ENCODE measurements at regions not wholly inside any gene's neighbourhood (a gene's known extent, or its start where the extent isn't known, plus 50 kb on each side); places are given as distances from the start of the nearest gene placed in this dataset.
"Not testable (repeated sequence)": the region's sequence is repeated elsewhere in the genome, so short reads cannot be mapped to it uniquely, and the experiment has no call there.

DNA sequence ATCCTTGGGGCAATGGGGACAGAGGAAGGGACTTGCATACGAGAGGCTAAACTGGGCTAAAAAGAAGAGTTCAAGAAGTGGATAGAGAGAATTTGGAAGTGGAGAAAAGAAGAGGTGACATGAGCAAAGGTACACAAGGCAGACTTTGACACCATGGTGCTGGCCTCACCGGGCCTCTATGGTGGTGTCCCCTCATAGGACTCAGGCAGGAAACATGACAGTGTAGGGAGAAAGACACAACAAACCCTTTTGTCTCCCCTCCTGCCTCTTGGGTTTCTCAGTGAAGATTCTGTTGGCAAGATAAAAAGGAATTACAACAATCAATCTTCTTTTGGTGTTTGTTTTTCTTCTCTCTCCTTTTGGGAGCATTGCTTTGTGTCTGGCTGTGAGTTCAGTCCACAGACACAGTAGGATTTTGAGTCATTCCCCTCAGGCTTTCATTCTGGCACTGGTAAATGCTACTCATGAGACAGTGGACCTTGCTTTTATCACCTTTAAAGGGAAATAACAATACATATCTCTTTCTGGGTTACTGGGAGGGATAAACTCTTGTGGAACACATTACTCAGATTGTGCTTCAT, 827.7 kb downstream of the TNS3 start:
- no peak for DNase-seq (ENCODE audit: low spot score)

DNA sequence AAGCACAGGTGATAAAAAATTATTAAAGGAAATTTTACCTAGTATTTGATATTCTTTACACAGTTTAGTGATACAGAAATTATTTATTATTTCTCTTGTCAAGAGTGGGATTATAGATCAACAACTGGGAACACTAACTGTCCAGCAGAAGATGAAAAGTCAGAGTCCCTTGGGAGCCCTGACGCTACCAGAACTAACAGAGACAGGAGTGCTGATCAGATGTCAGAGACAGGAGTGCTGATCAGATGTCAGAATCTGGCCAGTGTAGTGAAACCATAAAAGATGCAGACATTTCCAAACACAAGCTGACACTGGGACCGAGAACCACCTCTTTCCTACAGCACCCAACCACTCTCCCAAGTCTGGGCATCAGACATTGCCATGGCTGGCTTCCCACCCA, 828.2 kb downstream of the TNS3 start:
- no peak for DNase-seq (ENCODE audit: low spot score)

GRCh38 chr7:46752881-46753366, 829.0 kb downstream of the TNS3 start:
- DNase-seq (ENCODE audit: low spot score) = no peak

GRCh38 chr7:46751927-46752723, 829.8 kb downstream of the TNS3 start:
- not testable (repeated sequence) for DNase-seq (ENCODE audit: low spot score)

- DNase-seq (ENCODE audit: low spot score) = no peak
These were observed 830.4 kb upstream of the IGFBP3 start for GRCh38 chr7:46751471-46751870.

GRCh38 chr7:46750321-46750865, 829.3 kb upstream of the IGFBP3 start:
- DNase-seq (ENCODE audit: low spot score) = no peak

DNA sequence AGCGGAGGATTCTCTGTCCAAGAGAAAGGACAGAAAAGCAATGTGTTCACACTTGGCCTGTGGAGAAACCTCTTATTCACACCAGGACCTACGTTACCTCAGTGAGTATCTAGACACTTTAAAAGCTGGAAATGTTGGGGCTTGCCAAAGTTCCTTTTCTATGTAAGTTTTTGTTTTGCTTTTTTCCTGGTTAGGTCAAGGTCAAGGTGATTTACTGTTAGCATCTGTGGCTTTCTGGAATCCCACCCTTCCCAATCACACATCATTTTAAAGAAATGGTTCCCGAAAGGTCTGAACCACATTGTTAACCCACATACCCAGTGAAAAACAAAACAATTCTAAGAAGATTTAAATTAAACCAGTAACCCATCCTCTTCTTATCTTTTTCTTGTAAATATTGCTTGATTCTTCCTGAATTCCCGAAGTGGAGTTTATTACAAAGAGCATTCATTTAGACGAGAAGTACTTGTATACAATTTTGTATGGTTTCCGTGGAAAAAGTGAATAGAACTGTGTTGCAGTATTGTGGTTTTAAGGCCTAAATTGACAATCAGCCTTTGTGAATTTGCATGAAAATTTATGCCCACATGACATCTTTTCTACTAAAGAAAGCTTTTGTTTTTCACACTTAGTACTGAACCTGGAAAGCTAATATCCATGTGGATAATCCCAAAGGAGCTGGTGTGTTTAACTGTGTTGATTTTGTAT, 827.0 kb upstream of the IGFBP3 start:
- DNase-seq (ENCODE audit: low spot score) = no peak

DNA sequence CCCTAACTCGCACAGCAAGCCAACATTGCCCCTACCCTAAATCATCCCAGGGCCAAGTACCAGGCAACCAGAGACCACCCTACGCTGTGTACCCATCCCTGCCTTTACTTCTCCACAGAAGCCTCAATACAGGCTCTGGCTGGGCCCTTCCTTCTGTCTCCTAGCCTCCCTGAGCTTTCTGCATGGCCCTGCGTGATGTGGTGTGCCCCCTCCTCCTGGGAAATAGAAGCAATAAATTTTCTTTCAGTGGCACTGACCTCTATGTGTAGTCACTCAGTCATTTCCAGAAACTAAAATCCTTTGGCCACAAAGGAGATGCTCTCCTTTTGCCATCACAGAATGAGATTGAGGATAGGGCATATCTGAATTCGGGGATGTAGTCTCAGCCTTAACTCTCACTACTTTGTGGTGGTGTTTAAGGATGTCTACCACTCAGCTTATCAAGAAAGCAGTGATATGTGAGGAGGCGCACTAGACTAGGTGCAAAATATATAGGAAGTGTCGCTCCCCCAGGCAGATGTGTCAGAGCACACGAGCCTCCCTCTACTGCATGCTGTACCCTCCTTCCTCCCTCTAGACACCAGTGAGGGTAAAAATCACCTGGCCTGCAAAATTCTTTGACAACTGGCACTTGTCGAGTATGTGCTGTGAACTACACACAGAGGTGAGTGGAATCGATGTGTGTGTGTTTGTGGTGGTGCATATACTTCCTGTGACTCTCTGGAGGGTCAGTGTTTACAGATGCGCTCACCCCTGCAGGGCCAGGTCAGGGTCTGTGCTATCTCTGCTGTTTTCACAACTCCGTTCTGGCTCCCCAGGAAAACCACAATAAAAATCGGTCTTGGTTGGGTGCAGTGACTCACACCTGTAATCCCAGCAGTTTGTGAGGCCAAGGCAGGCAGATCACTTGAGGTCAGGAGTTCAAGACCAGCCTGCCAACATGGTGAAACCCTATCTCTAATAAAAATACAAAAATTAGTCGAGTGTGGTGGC, 825.9 kb upstream of the IGFBP3 start:
- no peak for DNase-seq (ENCODE audit: low spot score)

DNA sequence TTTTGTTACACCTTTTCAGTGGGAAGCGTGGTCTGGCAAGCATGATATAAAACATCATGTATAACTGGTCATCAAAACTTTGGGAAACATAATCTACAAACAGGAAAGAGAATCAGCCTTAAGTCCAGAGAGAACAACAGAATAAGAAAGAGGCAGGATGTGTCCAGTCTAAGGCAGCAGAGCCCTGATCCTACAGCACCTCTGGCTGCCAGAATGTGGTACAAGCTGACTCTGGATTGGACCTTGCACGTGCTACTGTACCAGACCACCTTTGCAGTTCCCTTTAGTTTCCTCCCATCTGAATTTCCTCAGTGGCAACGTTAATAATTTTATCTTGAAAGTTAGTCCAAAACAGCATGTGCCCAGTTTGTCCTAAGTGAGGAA, 824.6 kb upstream of the IGFBP3 start:
- DNase-seq (ENCODE audit: low spot score) = no peak

DNA sequence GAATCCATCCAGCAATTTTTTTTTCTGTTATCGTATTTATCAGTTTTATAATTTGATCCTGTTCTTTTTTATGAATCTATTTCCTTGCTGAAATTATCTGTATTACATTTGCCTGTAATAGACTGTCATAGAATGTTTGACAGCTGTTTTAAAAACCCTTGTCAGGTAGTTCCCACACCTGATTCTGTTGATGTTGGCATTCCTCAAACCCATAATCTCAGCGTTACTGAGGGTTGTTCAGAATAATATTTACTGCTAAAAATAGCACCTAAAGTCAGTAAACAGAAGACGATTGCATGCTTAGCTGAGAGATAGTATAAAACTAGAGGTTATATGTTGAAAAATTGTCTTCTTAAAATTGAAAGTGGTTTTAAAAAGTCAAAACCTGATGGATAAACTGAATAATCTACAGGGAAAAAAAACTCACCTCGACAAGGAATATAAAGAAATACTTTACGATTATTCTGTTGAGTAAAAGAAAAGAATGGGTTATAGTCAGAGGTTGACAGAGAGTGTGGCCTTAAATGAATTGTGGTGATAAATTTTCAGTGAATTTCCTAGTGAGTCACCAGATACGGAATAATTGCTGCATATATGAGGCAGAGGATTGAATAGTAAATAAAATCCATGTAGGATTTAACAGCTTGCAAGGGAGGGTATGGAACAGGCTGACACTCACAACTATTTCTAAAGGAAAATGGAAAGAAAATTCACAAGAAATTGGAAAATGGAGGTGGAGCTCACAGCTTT, 824.1 kb upstream of the IGFBP3 start:
- no peak for DNase-seq (ENCODE audit: low spot score)

DNA sequence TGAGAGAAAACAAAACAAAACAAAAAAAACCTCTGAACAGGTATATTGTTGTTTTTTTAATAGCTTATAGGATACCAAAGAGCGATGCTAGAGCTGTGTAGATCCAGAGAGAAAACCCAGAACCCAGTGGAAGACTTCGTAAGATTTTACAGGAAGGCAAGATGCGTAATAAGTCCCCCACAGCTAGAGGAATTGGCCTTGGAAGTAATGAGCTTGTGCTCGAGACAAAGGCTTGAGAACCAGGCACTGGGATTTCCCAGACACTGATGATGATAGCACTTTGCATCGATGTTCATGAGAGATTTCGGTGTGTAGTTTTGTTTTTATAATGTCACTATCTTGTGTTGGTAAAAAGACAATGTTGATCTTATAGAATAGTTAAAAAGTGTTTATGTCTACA, 821.5 kb upstream of the IGFBP3 start:
- no peak for DNase-seq (ENCODE audit: low spot score)

DNA sequence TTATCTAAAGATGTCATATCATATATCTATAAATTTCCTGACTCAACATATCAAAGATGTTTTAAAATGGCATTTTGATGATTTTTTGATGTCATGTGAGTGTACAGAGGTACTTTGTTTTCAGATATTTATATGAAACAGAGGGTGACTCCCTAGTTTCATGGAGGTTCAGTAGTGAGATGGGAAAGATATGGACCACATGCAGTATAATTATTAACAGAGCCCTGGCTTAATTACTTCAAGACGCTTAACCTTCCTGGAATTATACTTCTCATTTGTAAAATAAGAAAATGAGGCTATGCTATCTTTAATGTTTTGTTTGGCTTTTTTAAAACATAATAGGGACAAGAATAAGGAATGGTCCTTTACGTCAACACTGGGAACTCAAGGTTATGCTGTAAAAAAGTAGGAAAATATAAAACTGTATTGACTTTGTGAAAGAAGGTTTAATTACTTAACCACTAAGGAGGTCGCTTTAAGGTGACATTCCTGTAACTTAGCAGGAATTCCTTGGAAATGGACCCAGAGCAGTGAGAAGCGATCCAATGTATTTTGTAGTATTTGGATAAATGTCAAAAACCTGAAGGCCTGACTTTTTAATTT, 821.0 kb upstream of the IGFBP3 start:
- DNase-seq (ENCODE audit: low spot score) = no peak

DNA sequence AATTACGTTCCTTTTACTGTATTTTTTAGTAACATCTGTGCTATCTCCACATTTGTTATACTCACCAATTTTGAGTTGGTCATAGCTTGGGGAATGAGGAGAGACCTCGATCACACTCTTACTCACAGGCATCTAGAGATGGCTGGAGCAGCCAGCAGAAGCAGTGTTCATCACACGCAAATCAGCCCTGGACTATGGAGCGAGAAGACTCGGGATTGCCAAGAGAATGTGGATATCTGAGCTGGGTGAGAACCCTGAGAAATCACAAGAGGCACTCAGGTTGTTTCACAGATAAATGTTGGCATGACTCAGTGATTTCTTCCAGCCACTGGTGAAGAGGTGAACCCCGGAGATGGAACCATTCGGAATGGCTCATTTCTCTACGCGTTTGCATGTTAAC, 820.1 kb upstream of the IGFBP3 start:
- DNase-seq (ENCODE audit: low spot score) = no peak

- DNase-seq (ENCODE audit: low spot score) = no peak
These were observed 818.6 kb upstream of the IGFBP3 start for GRCh38 chr7:46739518-46740234.

DNA sequence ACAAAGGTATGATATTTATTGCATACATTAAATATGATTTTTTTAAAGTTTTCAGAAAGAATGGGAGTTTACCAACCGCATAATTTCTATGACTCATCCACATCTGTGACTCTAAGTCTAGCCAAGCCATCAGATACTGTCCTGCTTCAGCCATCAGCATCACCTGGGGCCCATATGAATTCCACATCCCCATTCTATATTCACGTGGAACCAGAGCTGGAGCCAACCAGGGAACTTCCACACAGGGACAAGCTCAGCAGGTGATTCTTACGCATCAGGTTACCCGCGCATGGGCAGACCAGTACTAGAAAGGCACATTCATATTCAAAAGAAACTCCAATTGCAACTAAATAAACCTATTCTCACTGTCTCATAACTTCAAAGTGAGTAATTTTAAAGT, 817.7 kb upstream of the IGFBP3 start:
- no peak for DNase-seq (ENCODE audit: low spot score)

DNA sequence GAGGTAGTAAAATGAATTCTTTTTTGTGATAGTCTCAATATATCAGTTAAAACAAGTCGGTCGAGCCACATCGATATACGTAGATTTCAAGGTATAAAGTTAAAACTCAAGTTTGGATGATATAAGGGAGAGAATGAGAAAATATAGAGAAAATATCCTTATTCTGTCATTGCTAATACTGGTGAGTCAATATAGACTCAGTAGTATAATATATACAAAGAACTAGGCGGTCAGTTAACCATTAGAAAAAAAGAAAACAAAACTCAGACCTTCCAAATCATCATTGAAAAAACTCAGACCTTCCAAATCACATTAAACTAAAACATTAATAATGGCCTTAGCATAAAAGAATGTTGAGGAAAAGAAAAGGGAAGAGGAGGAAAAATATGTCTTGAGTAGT, 817.1 kb upstream of the IGFBP3 start:
- no peak for DNase-seq (ENCODE audit: low spot score)

- DNase-seq (ENCODE audit: low spot score) = no peak
These were observed 804.8 kb upstream of the IGFBP3 start for GRCh38 chr7:46725838-46726237.

DNA sequence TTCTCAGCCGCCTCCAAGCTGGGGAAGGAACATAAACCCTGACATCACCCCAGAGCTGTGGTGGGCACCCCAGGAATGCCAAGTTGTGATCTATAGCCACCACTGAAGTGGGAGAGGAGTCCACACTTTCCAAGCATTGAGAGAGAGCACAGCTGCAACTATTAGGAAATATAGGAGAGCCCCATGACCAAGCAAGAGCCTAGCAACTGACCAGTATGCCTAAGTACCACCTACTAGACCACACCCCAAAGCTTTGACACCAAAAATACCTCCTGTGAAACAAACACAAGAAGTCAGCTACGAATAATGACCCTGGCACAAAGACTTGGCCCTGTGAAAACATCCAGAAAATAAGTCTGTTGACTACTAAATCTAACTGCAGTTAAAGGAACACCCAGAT, 804.1 kb upstream of the IGFBP3 start:
- DNase-seq (ENCODE audit: low spot score) = no peak

DNA sequence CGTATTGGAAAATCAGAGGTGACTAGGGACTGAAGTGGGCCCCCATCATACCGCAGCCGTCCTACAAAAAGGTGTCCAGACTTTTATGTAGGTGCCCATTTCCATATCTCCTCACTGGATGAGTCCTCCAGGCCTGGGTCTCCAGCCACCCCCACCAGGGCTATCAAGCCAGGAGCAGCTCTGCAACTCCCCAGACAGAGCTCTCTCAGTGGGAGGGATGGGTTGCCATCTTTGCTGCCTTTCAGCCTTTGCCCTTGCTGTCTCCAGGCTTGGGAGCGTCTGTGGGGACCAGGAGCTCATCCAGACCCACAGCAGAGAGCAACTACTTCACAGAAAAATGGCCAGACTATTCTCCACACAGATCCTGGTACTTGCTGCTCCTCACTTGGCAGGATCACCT, 802.7 kb upstream of the IGFBP3 start:
- DNase-seq (ENCODE audit: low spot score) = no peak

- no peak for DNase-seq (ENCODE audit: low spot score)
These were observed 801.9 kb upstream of the IGFBP3 start for GRCh38 chr7:46723003-46723402.
